SK-MEL-5 (cell line): ENCODE measurements at regions not wholly inside any gene's neighbourhood (a gene's known extent, or its start where the extent isn't known, plus 50 kb on each side); places are given as distances from the start of the nearest gene placed in this dataset.
A peak's percentile ranks its signal among the peaks of the same experiment; 100 is the strongest.

Experiments
- DNase-seq: peaks from one replicate; pipeline ENCODE4 v3.0.0-alpha.2; 2016; ENCODE audit warnings: low read depth, low spot score
- in situ Hi-C: cut with HindIII; loops from 2 replicates; pipeline ENCODE4 v1.10.0; 2016; ENCODE audit warnings: low sequenced_read_pairs, high pct_unique_total_duplicates, low pct_unique_long_range_greater_than_20kb

GRCh38 chr3:34229876-34230275 is 431.4 kb downstream of the PDCD6IP start:
- DNase-seq: no peak
- in situ Hi-C loops: no loop called here

GRCh38 chr3:34235096-34235495 is 436.7 kb downstream of the PDCD6IP start:
- no peak for DNase-seq
- in situ Hi-C loops: no loop called here

DNA sequence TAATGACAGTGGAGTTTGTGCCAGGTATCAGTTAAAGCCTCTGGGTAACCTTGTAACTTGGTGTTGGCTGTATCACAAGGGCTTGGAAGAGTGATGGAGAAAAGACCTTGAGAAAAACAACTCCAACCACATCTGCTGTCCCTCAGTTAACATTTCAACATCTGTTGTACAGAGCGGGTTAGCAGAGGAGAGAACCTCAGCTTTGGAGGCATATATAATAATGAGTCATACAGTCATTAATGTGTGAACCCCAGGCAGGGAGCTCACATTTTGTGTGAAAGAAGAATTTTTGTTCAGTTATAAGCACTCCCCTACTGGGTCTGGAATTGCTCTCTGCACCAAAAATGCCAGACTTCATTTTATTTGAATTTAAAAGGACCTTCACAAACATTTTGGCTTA is 439.5 kb downstream of the PDCD6IP start:
- in situ Hi-C loops: no loop called here
- no peak for DNase-seq

DNA sequence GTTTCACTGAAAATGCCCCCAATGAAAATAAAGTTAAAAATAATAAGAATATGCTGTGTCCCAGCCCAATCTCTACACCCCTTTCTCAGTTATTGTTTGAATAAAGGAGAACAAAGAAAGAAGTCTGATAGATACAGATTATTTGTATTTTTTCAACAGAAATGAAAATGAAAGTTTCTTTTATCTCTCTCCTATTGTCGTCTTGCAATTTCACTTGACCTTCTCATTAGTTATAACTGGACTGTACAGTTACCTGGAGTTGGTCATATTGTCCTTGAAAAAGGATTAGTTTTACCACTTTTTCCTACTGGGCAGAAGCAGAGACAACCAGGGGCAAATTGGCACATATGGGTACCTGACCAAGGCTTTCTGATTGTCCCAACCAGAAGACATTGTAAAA is 440.0 kb downstream of the PDCD6IP start:
- DNase-seq: no peak
- in situ Hi-C loops: no loop called here

DNA sequence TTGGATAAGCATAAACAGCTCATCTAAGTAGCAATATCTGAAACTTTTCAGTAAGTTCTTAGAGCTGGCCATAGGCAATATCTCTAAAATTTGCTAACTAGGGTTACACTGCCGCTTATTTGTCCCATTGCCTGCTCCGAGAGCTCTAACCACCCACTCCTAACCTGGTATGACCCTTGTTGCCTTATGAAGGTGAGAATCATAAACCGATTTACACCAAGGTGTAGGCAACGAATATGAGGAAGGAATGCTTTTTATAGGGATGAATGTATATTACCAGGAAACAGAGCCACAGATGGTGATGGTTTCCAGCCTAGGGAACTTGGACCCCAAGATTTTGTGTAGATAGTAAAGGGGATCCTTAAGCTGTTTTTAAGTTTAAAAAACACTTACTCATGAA is 440.9 kb downstream of the PDCD6IP start:
- DNase-seq: no peak
- in situ Hi-C loops: no loop called here

DNA sequence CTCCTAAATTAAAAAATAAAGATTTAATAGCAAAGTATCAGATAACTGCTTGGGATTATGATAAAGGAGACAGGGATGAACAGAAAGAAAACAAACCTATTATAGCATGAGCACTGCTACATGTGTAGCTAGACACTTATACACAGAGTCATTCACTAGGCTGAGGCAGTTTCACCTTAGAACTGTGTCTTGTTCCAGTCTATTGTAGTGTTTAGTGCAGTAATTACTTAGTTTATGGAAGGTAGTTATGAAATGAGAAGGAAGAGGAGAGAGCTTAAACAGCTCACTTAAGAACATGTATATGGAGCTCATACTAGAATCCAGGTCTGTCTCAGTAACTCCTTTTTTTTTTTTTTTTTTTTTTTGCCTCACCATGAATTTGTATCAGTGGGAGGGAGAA is 441.4 kb downstream of the PDCD6IP start:
- in situ Hi-C loops: no loop called here
- DNase-seq: no peak

GRCh38 chr3:34247401-34247800 is 449.0 kb downstream of the PDCD6IP start:
- DNase-seq: no peak
- in situ Hi-C loops: no loop called here

GRCh38 chr3:34248352-34248751 is 449.9 kb downstream of the PDCD6IP start:
- in situ Hi-C loops: no loop called here

DNA sequence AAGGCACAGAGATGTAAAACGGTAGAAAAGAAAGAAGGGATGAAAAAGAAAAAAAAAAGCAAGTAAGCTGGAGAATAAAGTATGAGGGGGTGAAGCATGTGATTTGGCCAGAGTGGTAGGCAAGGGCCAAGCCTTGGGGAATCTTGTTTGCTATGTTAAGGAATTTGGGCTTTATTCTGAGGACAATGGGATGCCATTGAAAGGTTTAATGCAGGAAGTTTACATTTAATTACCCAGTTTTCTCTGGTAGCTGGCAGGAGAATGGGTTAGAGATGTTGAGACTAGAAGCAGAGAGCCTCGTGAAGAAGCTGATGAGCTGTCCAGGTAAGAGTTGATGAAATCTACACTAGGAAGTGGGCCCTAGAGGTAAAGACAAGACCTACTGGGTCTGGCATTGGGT is 455.9 kb downstream of the PDCD6IP start:
- no peak for DNase-seq
- in situ Hi-C loops: no loop called here

More at GRCh38 chr3:34248352-34248751, 449.9 kb downstream of the PDCD6IP start:
- no peak for DNase-seq

- no peak for DNase-seq
- in situ Hi-C loops: no loop called here
These were observed 457.6 kb downstream of the PDCD6IP start for GRCh38 chr3:34256021-34256420.

GRCh38 chr3:34256791-34257190 is 458.4 kb downstream of the PDCD6IP start:
- DNase-seq: no peak
- in situ Hi-C loops: no loop called here

- in situ Hi-C loops: no loop called here
- DNase-seq: no peak
These were observed 460.0 kb downstream of the PDCD6IP start for GRCh38 chr3:34258271-34258998.

- in situ Hi-C loops: no loop called here
- DNase-seq: peak; percentile 53
These were observed 462.0 kb downstream of the PDCD6IP start for GRCh38 chr3:34260271-34261000.

GRCh38 chr3:34261001-34261385 is 462.6 kb downstream of the PDCD6IP start:
- in situ Hi-C loops: no loop called here
- no peak for DNase-seq

DNA sequence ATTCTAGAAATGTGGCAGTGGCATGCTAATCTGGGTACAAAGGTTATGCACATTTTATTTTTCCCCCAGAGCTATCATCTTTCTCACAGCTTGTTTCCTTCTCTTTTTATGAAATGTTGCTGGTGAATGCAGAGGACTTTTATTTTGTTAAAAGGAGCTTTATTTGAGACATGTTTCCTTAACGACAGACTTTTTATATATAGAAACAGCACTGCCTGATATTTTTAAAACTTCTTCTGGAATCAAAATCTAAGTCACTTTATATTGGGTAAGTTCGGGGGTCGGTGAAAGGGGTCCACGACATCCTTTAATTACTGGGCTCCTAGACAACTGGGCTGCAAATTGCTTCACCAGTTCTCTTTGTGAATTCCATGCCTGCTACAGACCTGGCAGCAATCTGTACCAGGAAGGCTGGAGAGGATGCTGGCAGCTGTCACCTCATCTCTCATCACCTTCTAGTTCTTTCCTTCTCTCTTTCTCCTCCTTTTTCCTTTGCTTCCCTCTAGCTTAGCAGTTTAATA is 464.7 kb downstream of the PDCD6IP start:
- in situ Hi-C loops: no loop called here
- no peak for DNase-seq

DNA sequence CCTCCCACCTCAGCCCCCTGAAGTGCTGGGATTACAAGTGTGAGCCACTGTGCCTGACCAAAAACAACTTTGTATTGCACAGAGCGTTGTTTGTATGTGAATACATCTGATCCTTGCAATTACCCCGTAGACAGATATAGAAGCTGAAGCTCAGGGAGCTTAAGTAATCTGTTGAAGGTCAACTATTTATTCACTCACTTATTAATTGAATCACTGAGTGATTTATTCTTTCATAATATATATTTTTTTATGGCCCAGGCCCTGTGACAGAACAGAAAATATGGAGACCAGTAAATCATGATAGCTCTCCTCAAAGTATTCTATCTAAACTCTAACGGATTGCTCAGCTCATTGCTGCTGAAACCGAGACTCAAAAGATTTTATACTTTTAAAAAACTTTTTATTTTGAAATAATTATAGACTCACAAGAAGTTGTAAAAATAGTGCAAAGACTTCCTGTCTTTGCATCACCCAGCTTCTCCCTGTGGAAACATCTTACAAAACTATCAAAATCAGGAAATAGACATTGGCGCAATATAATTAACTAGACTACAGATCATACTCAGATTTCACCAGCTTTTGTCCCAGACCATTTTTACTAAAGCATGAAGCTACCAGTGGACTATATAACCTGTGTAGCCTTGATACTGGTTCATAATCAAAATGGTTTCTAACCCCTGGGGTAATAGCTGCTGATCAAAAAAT is 466.1 kb downstream of the PDCD6IP start:
- in situ Hi-C loops: no loop called here
- no peak for DNase-seq

DNA sequence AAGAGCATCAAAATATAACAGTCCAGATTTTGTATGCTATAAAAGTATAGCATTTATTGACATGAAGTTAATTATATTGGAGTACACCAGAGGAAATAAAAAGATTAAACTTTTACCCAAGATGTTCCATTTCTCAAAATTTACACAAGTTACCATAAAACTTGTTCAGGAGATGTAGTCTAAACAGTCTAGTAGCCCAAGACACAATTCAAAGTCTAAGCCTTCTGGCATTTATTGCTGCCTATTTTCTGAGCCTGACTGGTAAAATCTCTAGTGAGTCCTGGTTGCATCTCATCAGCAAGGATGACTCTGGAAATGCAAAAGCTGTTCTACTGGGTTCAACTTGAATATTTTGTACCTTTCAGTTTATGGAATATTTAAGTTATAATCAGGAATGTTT is 468.7 kb downstream of the PDCD6IP start:
- DNase-seq: no peak
- in situ Hi-C loops: no loop called here

DNA sequence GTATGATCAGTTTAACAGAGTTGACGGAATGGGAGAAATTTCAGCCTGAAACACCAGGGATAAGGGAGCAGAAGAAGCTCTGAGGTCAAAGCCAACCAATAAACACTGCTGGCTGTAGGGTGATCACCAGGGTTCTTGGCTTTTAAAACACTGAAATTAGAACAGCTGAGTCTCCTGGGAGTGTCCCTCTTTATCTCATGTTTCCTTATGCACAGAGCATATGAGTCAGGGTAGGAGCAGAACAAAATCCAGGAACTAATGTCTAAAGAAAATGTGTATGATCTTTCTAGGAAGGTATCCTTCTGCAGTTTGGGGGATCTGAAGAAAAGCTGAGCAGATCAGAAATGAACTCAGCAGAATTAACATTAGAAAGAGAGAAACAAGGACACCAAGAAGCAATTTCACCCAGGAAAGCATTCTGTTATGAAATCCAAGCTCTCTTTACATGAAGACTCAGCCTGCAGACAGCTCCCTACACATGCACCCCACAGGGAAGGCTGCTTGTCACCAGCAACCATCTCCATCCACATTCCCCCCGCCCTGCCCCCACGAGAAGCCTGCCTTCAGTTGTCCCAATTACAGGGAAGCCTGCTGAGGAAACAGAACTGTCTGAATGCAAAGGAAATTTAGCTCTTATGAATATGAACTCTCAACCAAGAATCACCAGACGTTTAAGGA is 469.7 kb downstream of the PDCD6IP start:
- DNase-seq: no peak
- in situ Hi-C loops: no loop called here
